IMR-90 (cell line): ENCODE measurements at regions not wholly inside any gene's neighbourhood (a gene's known extent, or its start where the extent isn't known, plus 50 kb on each side); places are given as distances from the start of the nearest gene placed in this dataset.

ENCODE experiments used
- CHD1 ChIP-seq: IDR thresholded peaks from 2 replicates; pipeline ENCODE4 v1.6.1; 2012; ENCODE audit warnings: low read depth, low read length, improper control_type of control experiment
- CTCF ChIP-seq: conservative IDR thresholded peaks from 2 replicates; pipeline ENCODE4 v1.5.1; 2012; ENCODE audit warnings: mild to moderate bottlenecking, low read depth, low read length, improper control_type of control experiment
- POLR2A ChIP-seq: IDR thresholded peaks from 2 replicates; pipeline ENCODE4 v1.6.1; 2012; ENCODE audit warnings: mild to moderate bottlenecking, low read depth, low read length
- RAD21 ChIP-seq: IDR thresholded peaks from 2 replicates; pipeline ENCODE4 v1.6.1; 2012; ENCODE audit warnings: low read length, improper control_type of control experiment

DNA sequence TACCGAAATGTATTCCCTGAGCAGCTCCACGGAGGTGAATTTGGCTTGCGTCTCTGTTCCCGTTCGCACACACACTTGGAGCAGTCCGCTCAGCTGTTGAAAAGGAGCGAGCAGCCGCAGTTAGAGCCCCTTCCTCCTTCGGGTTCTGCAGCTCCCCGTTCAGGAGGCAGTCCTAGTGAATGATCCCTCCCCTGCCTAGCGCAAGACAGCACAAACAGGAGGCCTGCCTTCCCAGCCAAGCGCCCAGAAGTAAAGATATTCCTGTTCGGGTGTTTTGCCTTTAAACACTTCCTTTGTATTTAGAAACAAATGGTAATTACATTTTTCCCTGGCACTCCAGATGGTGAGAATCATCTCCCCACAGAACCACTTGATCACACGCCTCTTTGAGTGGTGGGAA is 64.7 kb downstream of the ABCC12 start:
- no peak for TF ChIP-seq POLR2A
- TF ChIP-seq CTCF = no peak
- TF ChIP-seq CHD1 = no peak
- TF ChIP-seq RAD21 = no peak
